Esophagus squamous epithelium (tissue), 5 donors: ENCODE measurements at regions not wholly inside any gene's neighbourhood (a gene's known extent, or its start where the extent isn't known, plus 50 kb on each side); places are given as distances from the start of the nearest gene placed in this dataset.

ENCODE experiments used
- DNase-seq: peaks from one replicate; lab custom pipeline; 2025; lab: John Stamatoyannopoulos, UW
- H3K27ac ChIP-seq, 4 donors: fragments of 200-600 bp; sonication (generic); one replicate each; pipeline ENCODE4 v1.5.1; 2016 to 2019; ENCODE audit warnings: mild to moderate bottlenecking in 1 of 4
- H3K27me3 ChIP-seq, 4 donors: fragments of 200-600 bp; sonication (generic); 1 replicate in 3 of 4; 2 replicates in 1 of 4; pipeline versions ENCODE4 v1.5.1 to v1.6.0; 2017 to 2021; ENCODE audit warnings: antibody characterized with exemption in 1 of 4
- H3K36me3 ChIP-seq, 3 donors: fragments of 200-600 bp; sonication (generic); one replicate each; pipeline ENCODE4 v1.5.1; 2016 to 2019
- H3K4me1 ChIP-seq, 3 donors: fragments of 200-600 bp; sonication (generic); one replicate each; pipeline ENCODE4 v1.5.1; 2017 to 2019
- H3K4me3 ChIP-seq, 4 donors: fragments of 200-600 bp; sonication (generic); 1 replicate in 3 of 4; 2 replicates in 1 of 4; pipeline ENCODE4 v1.5.1; 2016 to 2019; ENCODE audit warnings: mild to moderate bottlenecking in 2 of 4, moderate library complexity in 1 of 4
- H3K9me3 ChIP-seq, 3 donors: fragments of 200-600 bp; sonication (generic); one replicate each; pipeline ENCODE4 v1.5.1; 2016 to 2019
- POLR2A ChIP-seq, 4 donors: fragments of 450-650 bp; IDR thresholded peaks; one replicate each; pipeline ENCODE4 v1.6.1; 2017; ENCODE audit warnings: antibody characterized with exemption in 4 of 4, mild to moderate bottlenecking in 4 of 4, moderate library complexity in 3 of 4
- WGBS, 2 donors: methylation state at CpG; one replicate each; pipeline ENCODE4 v1.1.5; 2018; 5-methylcytosine and 5-hydroxymethylcytosine counted together
- intact Hi-C: fragments of 100-400 bp; cut with DNase I; formaldehyde crosslinking; loops from one replicate; pipeline ENCODE4 v1.15.0; 2022
- TF ChIP-seq, protein P1 (sequence below), 6 experiments: fragments of 450-650 bp in 4 of 6; fragments of 200-600 bp in 2 of 6; sonication (generic) in 2 of 6; IDR thresholded peaks; one replicate each; pipeline ENCODE4 v1.5.1; 2016 to 2019; ENCODE audit warnings: antibody characterized with exemption in 6 of 6, mild to moderate bottlenecking in 4 of 6, moderate library complexity in 4 of 6
- donor health status: DM: yes; HTN: yes; CAD: no.

DNA sequence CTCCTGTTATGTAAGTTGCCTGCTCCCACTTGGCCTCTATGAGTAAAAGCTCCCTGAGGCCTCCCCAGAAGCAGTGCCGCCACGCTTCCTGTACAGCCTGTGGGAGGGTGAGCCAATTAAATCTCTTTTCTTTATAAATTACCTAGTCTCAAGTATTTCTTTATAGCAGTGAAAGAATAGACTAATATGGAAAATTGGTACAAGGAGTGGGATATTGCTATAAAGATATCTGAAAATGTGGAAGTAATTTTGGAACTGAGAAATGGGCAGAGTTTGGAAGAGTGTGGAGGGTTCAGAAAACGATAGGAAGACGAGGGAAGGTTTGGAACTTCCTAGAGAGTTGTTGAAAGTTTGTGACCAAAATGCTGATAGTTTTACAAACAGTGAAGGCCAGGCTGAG is 572.3 kb downstream of the MATN1 start:
- intact Hi-C loops: no loop called here
- WGBS, 2 donors: 73 to 76% methylated on average over 3 to 4 of the region's 4 CpGs
- Histone ChIP-seq H3K9me3 (no peaks in the 10 kb centered on the region), H3K27ac (no peak overlapping the region), H3K4me1 (no peaks in the 10 kb centered on the region), H3K27me3 (peaks cover 0 to under 1% (median 0%) of the 10 kb centered on the region in 4 donors), H3K4me3 (no peak overlapping the region), H3K36me3 (no peaks in the 10 kb centered on the region)
- DNase-seq: no peak
- TF ChIP-seq POLR2A (IDR thresholded peaks at IDR 0.05): no peak
- TF ChIP-seq, protein P1, sequence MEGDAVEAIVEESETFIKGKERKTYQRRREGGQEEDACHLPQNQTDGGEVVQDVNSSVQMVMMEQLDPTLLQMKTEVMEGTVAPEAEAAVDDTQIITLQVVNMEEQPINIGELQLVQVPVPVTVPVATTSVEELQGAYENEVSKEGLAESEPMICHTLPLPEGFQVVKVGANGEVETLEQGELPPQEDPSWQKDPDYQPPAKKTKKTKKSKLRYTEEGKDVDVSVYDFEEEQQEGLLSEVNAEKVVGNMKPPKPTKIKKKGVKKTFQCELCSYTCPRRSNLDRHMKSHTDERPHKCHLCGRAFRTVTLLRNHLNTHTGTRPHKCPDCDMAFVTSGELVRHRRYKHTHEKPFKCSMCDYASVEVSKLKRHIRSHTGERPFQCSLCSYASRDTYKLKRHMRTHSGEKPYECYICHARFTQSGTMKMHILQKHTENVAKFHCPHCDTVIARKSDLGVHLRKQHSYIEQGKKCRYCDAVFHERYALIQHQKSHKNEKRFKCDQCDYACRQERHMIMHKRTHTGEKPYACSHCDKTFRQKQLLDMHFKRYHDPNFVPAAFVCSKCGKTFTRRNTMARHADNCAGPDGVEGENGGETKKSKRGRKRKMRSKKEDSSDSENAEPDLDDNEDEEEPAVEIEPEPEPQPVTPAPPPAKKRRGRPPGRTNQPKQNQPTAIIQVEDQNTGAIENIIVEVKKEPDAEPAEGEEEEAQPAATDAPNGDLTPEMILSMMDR (IDR thresholded peaks at IDR 0.05): no peak

DNA sequence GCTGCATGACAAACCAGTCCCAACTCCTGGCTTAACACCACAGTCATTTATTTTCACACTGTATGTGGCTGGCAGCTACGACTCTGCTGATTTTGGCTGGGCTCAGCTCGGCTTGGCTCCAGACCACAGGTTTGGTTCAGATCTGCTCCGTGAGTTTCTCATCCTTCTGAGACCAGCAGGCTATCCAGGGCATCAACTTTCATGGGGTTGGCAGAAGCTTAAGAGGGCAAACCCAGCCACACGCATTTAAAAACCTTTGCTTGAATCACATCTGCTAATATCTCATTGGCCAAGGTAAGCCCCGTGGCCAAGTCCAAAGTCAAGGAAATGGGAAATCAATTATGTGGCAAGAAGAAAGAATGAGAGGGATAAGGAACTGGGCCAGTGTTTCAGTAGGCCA is 574.2 kb downstream of the MATN1 start:
- H3K4me3 ChIP-seq: no peak overlapping the region
- H3K36me3 ChIP-seq: no peaks in the 10 kb centered on the region
- no peaks in the 10 kb centered on the region for H3K9me3 ChIP-seq
- peaks cover 0 to 16% (median 0%) of the 10 kb centered on the region in 4 donors for H3K27me3 ChIP-seq
- intact Hi-C loops: no loop called here
- H3K4me1 ChIP-seq: no peaks in the 10 kb centered on the region
- no peak overlapping the region for H3K27ac ChIP-seq
- no peak for DNase-seq
- TF ChIP-seq, protein P1 (IDR thresholded peaks at IDR 0.05): no peak
- no peak for TF ChIP-seq POLR2A (IDR thresholded peaks at IDR 0.05)
- 79 to 84% methylated on average over 5 of the region's 5 CpGs for WGBS, 2 donors

DNA sequence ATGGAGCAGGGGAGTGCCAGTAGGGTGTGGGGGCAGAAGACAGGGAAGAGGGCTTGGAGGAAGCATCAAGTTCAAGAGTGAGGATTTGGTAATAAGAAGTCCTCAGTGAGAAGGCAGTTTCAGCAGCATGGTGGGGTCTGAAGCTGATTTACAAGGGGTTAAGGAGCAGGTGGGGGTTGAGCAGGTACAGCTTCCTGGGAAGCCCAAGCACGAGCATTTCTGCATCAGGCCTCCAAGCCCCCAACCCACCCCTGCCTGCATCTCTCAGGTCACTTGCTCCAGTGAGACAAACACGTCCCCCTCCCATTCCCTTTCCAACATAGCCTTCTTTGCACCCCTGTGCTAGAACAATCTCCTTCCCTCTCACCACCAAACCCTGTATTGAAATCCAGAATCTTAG is 574.7 kb downstream of the MATN1 start:
- Histone ChIP-seq H3K9me3 (no peaks in the 10 kb centered on the region), H3K36me3 (no peaks in the 10 kb centered on the region), H3K27ac (no peak overlapping the region), H3K4me1 (no peaks in the 10 kb centered on the region), H3K4me3 (no peak overlapping the region), H3K27me3 (peaks cover 0 to 20% (median 0%) of the 10 kb centered on the region in 4 donors)
- intact Hi-C loops: no loop called here
- TF ChIP-seq POLR2A (IDR thresholded peaks at IDR 0.05): no peak
- TF ChIP-seq, protein P1 (IDR thresholded peaks at IDR 0.05): no peak
- 31 to 51% methylated on average over 2 of the region's 2 CpGs for WGBS, 2 donors
- DNase-seq: no peak

DNA sequence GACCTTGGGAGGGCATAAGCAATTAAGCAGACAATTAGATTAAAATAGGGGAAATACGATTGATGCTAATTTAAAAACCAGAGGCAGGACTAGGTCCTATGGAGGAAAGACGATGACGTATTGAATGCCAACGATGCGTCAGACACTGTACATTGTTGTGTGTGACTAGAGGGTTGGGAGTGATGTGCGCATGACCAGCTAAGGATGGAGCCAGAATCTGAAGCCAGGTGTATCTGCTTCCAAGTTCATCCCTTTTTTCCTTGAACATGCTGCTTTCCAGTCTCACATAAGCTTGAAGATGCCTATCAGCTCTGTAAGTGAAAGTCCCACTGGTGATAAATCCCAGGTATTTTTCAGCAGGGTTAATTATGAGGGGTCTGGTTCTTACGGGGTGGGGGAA is 576.2 kb downstream of the MATN1 start:
- Histone ChIP-seq H3K36me3 (no peaks in the 10 kb centered on the region), H3K4me3 (no peak overlapping the region), H3K9me3 (no peaks in the 10 kb centered on the region), H3K27ac (no peak overlapping the region), H3K4me1 (no peaks in the 10 kb centered on the region), H3K27me3 (peaks cover 0 to 25% (median 0%) of the 10 kb centered on the region in 4 donors)
- TF ChIP-seq, protein P1 (IDR thresholded peaks at IDR 0.05): no peak
- TF ChIP-seq POLR2A (IDR thresholded peaks at IDR 0.05): no peak
- intact Hi-C loops: no loop called here
- no peak for DNase-seq
- WGBS, 2 donors: 85 to 87% methylated on average over 7 of the region's 7 CpGs

DNA sequence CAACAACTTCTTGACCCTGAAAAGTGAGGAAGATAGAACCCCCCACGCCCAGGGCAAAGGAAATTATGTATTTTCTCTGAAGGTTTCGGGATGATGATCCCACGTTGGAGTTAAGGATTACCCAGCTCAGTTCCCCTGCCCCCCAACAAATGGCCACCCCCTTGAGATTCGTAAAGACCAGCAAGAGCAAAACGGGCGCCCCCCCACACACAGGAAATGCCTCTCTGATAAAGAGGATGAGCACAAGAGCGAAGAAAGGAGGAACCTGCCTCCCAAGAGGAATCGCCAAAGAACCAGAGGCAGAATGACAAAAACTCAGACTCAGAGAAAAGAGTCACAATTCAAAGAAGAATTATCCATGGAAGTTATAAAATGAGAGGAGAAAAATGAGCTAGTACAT is 576.9 kb downstream of the MATN1 start:
- 46 to 55% methylated on average over 4 to 8 of the region's 8 CpGs for WGBS, 2 donors
- Histone ChIP-seq H3K9me3 (no peaks in the 10 kb centered on the region), H3K27me3 (peaks cover 0 to 25% (median 0%) of the 10 kb centered on the region in 4 donors), H3K4me3 (no peak overlapping the region), H3K4me1 (no peaks in the 10 kb centered on the region), H3K27ac (no peak overlapping the region), H3K36me3 (no peaks in the 10 kb centered on the region)
- DNase-seq: no peak
- intact Hi-C loops: no loop called here
- no peak for TF ChIP-seq POLR2A (IDR thresholded peaks at IDR 0.05)
- TF ChIP-seq, protein P1 (IDR thresholded peaks at IDR 0.05): no peak
